ENCODE measurements at regions not wholly inside any gene's neighbourhood (a gene's known extent, or its start where the extent isn't known, plus 50 kb on each side); places are given as distances from the start of the nearest gene placed in this dataset.

DNA sequence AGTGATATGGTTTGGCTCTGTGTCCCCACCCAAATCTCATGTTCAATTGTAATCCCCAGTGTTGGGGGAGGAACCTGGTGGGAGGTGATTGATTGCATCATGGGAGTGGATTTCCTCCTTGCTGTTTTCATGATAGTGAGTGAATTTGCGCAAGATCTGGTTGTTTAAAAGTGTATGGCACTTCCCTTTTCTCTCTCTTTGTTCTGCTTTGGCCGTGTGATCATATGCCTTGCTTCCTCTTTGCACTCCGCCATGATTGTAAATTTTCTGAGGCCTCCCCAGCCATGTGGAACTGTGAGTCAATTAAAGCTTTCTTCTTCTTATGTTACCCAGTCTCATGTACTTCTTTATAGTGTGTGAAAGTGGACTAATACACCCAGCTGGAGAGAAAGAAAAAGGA is 113.0 kb upstream of the AADAT start:
- TF ChIP-seq ZFX (IDR thresholded peaks at IDR 0.05; ENCODE audit: borderline replicate concordance): no peak
- TF ChIP-seq, protein P1, sequence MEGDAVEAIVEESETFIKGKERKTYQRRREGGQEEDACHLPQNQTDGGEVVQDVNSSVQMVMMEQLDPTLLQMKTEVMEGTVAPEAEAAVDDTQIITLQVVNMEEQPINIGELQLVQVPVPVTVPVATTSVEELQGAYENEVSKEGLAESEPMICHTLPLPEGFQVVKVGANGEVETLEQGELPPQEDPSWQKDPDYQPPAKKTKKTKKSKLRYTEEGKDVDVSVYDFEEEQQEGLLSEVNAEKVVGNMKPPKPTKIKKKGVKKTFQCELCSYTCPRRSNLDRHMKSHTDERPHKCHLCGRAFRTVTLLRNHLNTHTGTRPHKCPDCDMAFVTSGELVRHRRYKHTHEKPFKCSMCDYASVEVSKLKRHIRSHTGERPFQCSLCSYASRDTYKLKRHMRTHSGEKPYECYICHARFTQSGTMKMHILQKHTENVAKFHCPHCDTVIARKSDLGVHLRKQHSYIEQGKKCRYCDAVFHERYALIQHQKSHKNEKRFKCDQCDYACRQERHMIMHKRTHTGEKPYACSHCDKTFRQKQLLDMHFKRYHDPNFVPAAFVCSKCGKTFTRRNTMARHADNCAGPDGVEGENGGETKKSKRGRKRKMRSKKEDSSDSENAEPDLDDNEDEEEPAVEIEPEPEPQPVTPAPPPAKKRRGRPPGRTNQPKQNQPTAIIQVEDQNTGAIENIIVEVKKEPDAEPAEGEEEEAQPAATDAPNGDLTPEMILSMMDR (IDR thresholded peaks at IDR 0.05): no peak
